HG02798 (cell line): ENCODE measurements at regions not wholly inside any gene's neighbourhood (a gene's known extent, or its start where the extent isn't known, plus 50 kb on each side); places are given as distances from the start of the nearest gene placed in this dataset.
"Not testable (repeated sequence)": the region's sequence is repeated elsewhere in the genome, so short reads cannot be mapped to it uniquely, and the experiment has no call there.

Source experiments
- ATAC-seq: cut with Tn5 transposase; IDR thresholded peaks from one replicate; pipeline ENCODE4 v1.9.1; 2021; ENCODE audit warnings: mild to moderate bottlenecking; ENCODE audit not compliant: unreplicated experiment, poor library complexity

- ATAC-seq, result not testable (repeated sequence)
Measured at GRCh38 chr10:77740396-77740795, 102.8 kb upstream of the KCNMA1 start.

- ATAC-seq, result no peak
Measured at GRCh38 chr10:77738496-77739158, 101.0 kb upstream of the KCNMA1 start.

- ATAC-seq, result no peak
Measured at GRCh38 chr10:77737608-77738007, 100.0 kb upstream of the KCNMA1 start.

GRCh38 chr10:77735136-77735535 lies 97.5 kb upstream of the KCNMA1 start:
- ATAC-seq, result not testable (repeated sequence)

- ATAC-seq, result no peak
Measured at GRCh38 chr10:77732213-77733003, 94.8 kb upstream of the KCNMA1 start.

GRCh38 chr10:77727481-77727880 lies 89.9 kb upstream of the KCNMA1 start:
- ATAC-seq, result no peak

GRCh38 chr10:77726732-77727131 lies 89.1 kb upstream of the KCNMA1 start:
- no peak for ATAC-seq

- no peak for ATAC-seq
Measured at GRCh38 chr10:77726301-77726700, 88.7 kb upstream of the KCNMA1 start.

- ATAC-seq, result no peak
Measured at GRCh38 chr10:77724820-77725219, 87.2 kb upstream of the KCNMA1 start.

GRCh38 chr10:77723376-77723775 lies 85.8 kb upstream of the KCNMA1 start:
- no peak for ATAC-seq

- ATAC-seq, result not testable (repeated sequence)
Measured at GRCh38 chr10:77722956-77723355, 85.3 kb upstream of the KCNMA1 start.

GRCh38 chr10:77721815-77722214 lies 84.2 kb upstream of the KCNMA1 start:
- no peak for ATAC-seq

- ATAC-seq, result no peak
Measured at GRCh38 chr10:77718957-77719356, 81.3 kb upstream of the KCNMA1 start.

GRCh38 chr10:77718312-77718711 lies 80.7 kb upstream of the KCNMA1 start:
- not testable (repeated sequence) for ATAC-seq

GRCh38 chr10:77717336-77717735 lies 79.7 kb upstream of the KCNMA1 start:
- no peak for ATAC-seq

GRCh38 chr10:77716458-77717317 lies 79.1 kb upstream of the KCNMA1 start:
- ATAC-seq, result no peak

GRCh38 chr10:77715536-77715935 lies 77.9 kb upstream of the KCNMA1 start:
- ATAC-seq, result no peak

- ATAC-seq, result no peak
Measured at GRCh38 chr10:77715088-77715487, 77.5 kb upstream of the KCNMA1 start.

GRCh38 chr10:77713521-77714280 lies 76.1 kb upstream of the KCNMA1 start:
- no peak for ATAC-seq

- ATAC-seq, result no peak
Measured at GRCh38 chr10:77712207-77712606, 74.6 kb upstream of the KCNMA1 start.
